Adrenal gland (tissue), 9 donors: ENCODE measurements at regions not wholly inside any gene's neighbourhood (a gene's known extent, or its start where the extent isn't known, plus 50 kb on each side); places are given as distances from the start of the nearest gene placed in this dataset.

ENCODE experiments used
- DNase-seq, 7 donors: peaks; one replicate each; pipeline ENCODE4 v3.0.0-alpha.2; 2019 to 2020
- H3K27ac ChIP-seq, 5 donors: fragments of 200-600 bp; sonication (generic) in 4 of 5; 1 replicate in 3 of 5; 2 replicates in 2 of 5; pipeline versions ENCODE4 v1.5.1 to v1.8.0; 2016 to 2020; ENCODE audit warnings: mild to moderate bottlenecking in 1 of 5
- H3K27me3 ChIP-seq: fragments of 200-600 bp; 2 replicates; pipeline ENCODE4 v1.8.0; 2021
- H3K36me3 ChIP-seq, 2 donors: fragments of 200-600 bp; replicated peaks in 1 of 2; 1 replicate in 1 of 2; 2 replicates in 1 of 2; pipeline versions ENCODE4 v1.5.1 to v1.8.0; 2018 to 2022
- H3K4me1 ChIP-seq, 2 donors: fragments of 200-600 bp; replicated peaks in 1 of 2; 1 replicate in 1 of 2; 2 replicates in 1 of 2; pipeline versions ENCODE4 v1.5.1 to v1.8.0; 2018 to 2021
- H3K4me3 ChIP-seq, 4 donors: fragments of 200-600 bp; sonication (generic) in 3 of 4; one replicate each; pipeline ENCODE4 v1.5.1; 2016 to 2018
- H3K9me3 ChIP-seq, 3 donors: fragments of 200-600 bp; sonication (generic) in 1 of 3; replicated peaks in 1 of 3; 1 replicate in 2 of 3; 2 replicates in 1 of 3; pipeline versions ENCODE4 v1.5.1 to v1.8.0; 2016 to 2021
- POLR2A ChIP-seq, 2 donors: fragments of 450-650 bp; IDR thresholded peaks; one replicate each; pipeline ENCODE4 v1.6.1; 2017; ENCODE audit warnings: antibody characterized with exemption in 2 of 2, mild to moderate bottlenecking in 2 of 2, moderate library complexity in 1 of 2
- WGBS, 4 donors: extraction: QIAGEN DNeasy Blood & Tissue Kit in 2 of 4; methylation state at CpG; one replicate each; pipeline versions ENCODE4 v1.1.5 to v1.1.7; 2013 to 2017; 5-methylcytosine and 5-hydroxymethylcytosine counted together
- intact Hi-C, 2 donors: fragments of 100-400 bp; cut with DNase I; formaldehyde crosslinking; loops; one replicate each; pipeline versions ENCODE4 v1.14.1 to v1.15.0; 2022 to 2023
- TF ChIP-seq, protein P1 (sequence below), 6 experiments: fragments of 450-650 bp in 4 of 6; fragments of 200-600 bp in 2 of 6; sonication (generic) in 1 of 6; IDR thresholded peaks; 1 replicate in 5 of 6; 2 replicates in 1 of 6; pipeline versions ENCODE4 v1.5.1 to v1.8.0; 2016 to 2021; ENCODE audit warnings: antibody characterized with exemption in 6 of 6, mild to moderate bottlenecking in 2 of 6, moderate library complexity in 1 of 6
- donor health status: healthy with polysubstance abuse.
- donor health status: Bipolar disorder and iron deficiency.
- donor health status: DM: yes; HTN: yes; CAD: no.
- donor health status: DM: no; HTN: no; CAD: no.
- donor health status: DM: no; HTN: no; CAD: no.

DNA sequence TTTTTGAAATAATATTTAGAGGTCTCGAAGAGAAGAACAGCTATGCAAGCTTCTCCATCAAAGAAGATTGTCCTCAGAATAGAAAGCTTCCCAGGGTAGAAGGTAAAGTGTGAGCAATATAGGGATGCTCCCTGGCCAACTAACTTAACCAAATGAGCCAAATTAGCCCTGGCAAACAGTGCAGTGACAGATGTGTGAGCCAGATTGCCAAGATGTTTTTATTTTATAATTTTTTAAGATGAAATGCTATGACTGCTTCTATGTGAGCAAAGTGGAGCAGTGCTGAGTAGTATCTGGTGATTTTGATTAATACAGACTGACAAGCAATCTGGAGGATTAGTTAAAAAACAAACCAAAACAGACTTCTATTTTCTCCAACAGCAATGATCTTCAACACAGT lies 202.1 kb downstream of the NOVA1 start:
- Histone ChIP-seq H3K4me1 (no peaks in the 10 kb centered on the region), H3K4me3 (no peak overlapping the region), H3K27me3 (no peaks in the 10 kb centered on the region), H3K9me3 (no peaks in the 10 kb centered on the region), H3K36me3 (no peaks in the 10 kb centered on the region), H3K27ac (no peak overlapping the region)
- intact Hi-C loops, result no loop called here
- whole genome bisulfite sequencing, 4 donors, result 81 to 86% (median 83%) methylated on average over 1 of the region's 1 CpG
- TF ChIP-seq POLR2A (IDR thresholded peaks at IDR 0.05), result no peak
- TF ChIP-seq, protein P1, sequence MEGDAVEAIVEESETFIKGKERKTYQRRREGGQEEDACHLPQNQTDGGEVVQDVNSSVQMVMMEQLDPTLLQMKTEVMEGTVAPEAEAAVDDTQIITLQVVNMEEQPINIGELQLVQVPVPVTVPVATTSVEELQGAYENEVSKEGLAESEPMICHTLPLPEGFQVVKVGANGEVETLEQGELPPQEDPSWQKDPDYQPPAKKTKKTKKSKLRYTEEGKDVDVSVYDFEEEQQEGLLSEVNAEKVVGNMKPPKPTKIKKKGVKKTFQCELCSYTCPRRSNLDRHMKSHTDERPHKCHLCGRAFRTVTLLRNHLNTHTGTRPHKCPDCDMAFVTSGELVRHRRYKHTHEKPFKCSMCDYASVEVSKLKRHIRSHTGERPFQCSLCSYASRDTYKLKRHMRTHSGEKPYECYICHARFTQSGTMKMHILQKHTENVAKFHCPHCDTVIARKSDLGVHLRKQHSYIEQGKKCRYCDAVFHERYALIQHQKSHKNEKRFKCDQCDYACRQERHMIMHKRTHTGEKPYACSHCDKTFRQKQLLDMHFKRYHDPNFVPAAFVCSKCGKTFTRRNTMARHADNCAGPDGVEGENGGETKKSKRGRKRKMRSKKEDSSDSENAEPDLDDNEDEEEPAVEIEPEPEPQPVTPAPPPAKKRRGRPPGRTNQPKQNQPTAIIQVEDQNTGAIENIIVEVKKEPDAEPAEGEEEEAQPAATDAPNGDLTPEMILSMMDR (IDR thresholded peaks at IDR 0.05), result no peak
- no peak for DNase-seq

DNA sequence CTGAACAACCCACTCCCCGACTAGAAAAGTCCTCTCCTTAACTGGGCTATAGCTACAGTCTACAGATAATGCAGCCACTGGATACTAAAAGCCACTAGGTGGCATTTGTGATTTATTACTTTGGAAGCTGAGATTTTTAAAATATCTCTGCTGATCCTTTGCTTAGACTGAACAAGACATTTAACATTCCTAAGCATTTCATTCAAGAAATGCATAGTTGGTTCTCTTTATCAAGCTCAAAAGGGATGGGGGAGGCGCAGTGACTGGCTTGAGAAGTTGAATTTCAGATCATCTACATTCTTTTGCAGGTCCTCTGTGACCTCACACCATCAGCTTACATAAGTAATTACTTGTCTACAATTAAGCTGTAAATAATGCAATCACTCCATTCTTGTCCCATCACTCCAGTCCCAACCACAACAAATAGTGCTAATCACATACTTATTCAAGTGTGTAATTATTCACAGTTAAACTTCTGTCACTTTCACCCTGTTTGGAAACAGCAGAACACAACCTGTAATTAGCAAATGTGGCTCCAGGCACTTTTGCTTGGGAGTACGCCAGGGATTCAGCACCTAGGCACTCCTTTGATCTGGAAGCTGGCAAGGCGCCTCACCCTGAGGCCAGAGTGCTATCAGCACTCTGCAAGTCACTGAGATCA lies 203.6 kb downstream of the NOVA1 start:
- intact Hi-C loops, result no loop called here
- no peak for TF ChIP-seq POLR2A (IDR thresholded peaks at IDR 0.05)
- TF ChIP-seq, protein P1 (IDR thresholded peaks at IDR 0.05), result no peak
- DNase-seq, result no peak
- H3K27ac ChIP-seq, result no peak overlapping the region
- no peaks in the 10 kb centered on the region for H3K36me3 ChIP-seq
- 49 to 56% (median 50%) methylated on average over 4 of the region's 4 CpGs for WGBS, 4 donors
- H3K9me3 ChIP-seq, result no peaks in the 10 kb centered on the region
- no peak overlapping the region for H3K4me3 ChIP-seq
- no peaks in the 10 kb centered on the region for H3K4me1 ChIP-seq
- no peaks in the 10 kb centered on the region for H3K27me3 ChIP-seq

DNA sequence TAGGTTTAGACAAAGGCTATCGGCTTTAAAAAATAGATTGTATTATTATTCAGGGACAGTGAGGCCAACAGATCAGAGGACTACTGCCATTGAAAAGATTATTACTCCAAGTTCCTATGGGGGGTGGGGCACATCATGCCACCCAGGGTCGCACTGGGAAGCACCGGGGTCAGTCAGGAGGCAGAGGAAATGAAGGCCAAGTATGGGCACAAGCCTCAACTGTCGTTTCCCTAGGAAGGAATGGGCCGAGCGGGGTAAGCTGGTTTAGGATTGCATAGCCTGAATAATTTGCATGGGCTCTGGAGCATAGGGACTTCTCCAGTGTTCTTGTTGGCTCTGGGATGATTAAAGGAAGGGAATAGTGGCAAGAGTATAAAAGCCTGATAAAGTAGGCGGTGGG lies 205.3 kb downstream of the NOVA1 start:
- no peaks in the 10 kb centered on the region for H3K36me3 ChIP-seq
- TF ChIP-seq, protein P1 (IDR thresholded peaks at IDR 0.05), result no peak
- TF ChIP-seq POLR2A (IDR thresholded peaks at IDR 0.05), result no peak
- H3K27me3 ChIP-seq, result no peaks in the 10 kb centered on the region
- no peak overlapping the region for H3K27ac ChIP-seq
- no peaks in the 10 kb centered on the region for H3K4me1 ChIP-seq
- no peak for DNase-seq
- H3K9me3 ChIP-seq, result no peaks in the 10 kb centered on the region
- WGBS, 4 donors, result 70 to 78% (median 72%) methylated on average over 7 of the region's 7 CpGs
- no peak overlapping the region for H3K4me3 ChIP-seq
- intact Hi-C loops, result no loop called here

DNA sequence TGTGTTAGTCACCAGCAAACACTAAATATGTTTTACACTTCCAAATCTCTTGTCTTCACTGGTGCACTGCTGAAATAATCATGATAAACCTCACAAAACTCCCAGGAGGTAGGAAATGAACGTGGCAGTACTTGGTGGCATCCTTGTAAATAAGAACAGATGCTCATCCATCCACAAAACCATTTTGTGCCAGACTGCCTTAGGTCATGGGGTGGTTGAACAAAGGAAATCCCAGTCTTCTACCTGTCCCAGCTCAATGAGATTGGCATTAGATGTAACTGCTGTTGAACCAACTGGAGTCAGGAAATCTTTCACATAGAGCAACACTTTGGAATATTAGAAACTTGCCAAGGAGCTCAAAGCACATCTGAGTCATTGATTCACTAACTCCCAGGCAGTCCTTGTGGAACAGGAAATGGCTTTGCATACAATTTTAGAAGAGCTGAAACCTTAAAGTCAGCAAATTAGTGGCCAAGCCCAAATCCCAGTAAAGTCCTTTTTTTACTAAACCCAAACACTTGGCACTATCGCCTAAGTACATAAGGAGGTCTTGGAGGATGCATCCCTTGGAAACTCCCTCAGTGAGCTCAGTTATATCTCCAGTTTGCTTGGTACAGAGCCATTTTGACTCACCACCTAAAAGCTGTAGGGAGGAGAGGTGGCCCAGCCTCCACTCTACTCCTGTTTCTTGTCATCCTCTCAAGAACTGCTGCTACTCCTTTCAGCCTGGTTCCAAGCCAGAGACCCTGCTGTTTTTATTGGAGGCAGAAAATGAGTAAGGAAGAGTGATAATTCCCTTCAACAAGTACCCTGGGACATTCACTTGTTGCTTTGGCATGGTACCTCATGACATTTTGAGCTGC lies 208.0 kb downstream of the NOVA1 start:
- DNase-seq, result no peak
- TF ChIP-seq, protein P1 (IDR thresholded peaks at IDR 0.05), result no peak
- no peak for TF ChIP-seq POLR2A (IDR thresholded peaks at IDR 0.05)
- Histone ChIP-seq H3K4me3 (no peak overlapping the region), H3K9me3 (no peaks in the 10 kb centered on the region), H3K36me3 (no peaks in the 10 kb centered on the region), H3K27ac (no peak overlapping the region), H3K27me3 (no peaks in the 10 kb centered on the region), H3K4me1 (no peaks in the 10 kb centered on the region)
- 76 to 82% (median 78%) methylated on average over 2 of the region's 2 CpGs for WGBS, 4 donors
- intact Hi-C loops, result no loop called here
